ENCODE measurements at regions not wholly inside any gene's neighbourhood (a gene's known extent, or its start where the extent isn't known, plus 50 kb on each side); places are given as distances from the start of the nearest gene placed in this dataset.

DNA sequence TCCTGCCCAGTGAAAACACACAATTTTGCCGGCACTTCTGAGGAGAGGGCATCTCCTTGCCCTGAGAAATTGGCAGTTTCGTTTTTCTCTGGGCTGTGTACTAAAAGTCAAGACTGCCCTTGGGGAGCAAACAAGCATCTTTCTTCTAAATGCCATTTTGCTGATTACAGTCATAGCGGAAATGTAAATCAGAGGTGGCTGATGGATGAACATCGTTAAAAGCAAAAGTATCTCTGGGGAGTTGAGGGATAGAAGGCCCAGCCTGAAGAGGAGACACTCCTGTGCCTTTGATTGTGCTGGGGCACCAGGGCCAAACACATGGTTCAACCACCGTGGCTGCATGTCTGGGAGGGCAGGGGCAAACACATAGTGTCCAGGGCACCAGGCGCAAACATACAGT is 49.8 kb downstream of the ABCC12 start:
- no peak for DNase-seq (ENCODE audit: low read depth in 3 of 3, low spot score in 2 of 3)

DNA sequence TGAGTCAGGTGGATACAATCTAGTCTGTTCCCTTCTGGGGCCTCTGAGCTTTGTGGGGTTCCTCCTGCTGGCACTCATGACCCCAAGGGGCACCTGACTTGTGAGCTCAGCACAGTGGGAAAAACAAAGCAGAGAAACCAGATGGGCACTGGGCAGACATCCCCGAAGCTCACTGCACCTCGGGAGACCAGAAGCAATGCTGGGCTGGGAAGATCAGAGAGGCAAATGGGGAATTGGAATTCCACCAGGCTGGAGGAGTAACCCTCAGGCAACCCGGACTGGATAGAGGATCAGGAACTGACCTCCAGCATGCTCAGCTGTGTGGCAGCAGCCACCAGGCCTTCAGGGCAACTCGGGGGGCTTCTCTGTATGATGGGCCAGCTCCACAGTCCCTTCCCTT is 50.3 kb downstream of the ABCC12 start:
- no peak for DNase-seq (ENCODE audit: low read depth in 3 of 3, low spot score in 2 of 3)

- no peak for DNase-seq (ENCODE audit: low read depth in 3 of 3, low spot score in 2 of 3)
These were observed 52.2 kb downstream of the ABCC12 start for GRCh38 chr16:48103591-48103990.

- DNase-seq (ENCODE audit: low read depth in 3 of 3, low spot score in 2 of 3), result no peak
These were observed 53.4 kb downstream of the ABCC12 start for GRCh38 chr16:48102083-48103008.

- DNase-seq (ENCODE audit: low read depth in 3 of 3, low spot score in 2 of 3), result no peak
These were observed 54.6 kb downstream of the ABCC12 start for GRCh38 chr16:48101069-48101674.

DNA sequence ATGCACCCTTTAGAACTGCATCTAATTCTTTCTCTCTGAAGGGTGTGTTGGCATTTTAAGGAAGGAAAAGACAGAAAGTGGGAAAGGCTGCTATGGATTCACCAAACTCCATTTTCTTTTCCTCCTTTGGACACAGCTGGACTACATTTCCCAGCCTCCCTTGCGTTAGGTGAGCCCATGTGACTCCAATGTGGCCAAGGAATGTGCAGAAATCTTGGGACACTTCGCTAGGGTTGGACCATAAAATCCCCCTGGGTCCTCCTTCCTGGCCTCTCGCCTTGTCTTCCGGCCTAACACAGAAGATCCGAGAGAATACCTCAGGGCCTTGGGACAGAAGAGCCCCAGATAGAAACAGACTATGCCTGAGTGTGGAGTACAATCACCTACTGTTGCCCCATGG is 56.3 kb downstream of the ABCC12 start:
- no peak for DNase-seq (ENCODE audit: low read depth in 3 of 3, low spot score in 2 of 3)

DNA sequence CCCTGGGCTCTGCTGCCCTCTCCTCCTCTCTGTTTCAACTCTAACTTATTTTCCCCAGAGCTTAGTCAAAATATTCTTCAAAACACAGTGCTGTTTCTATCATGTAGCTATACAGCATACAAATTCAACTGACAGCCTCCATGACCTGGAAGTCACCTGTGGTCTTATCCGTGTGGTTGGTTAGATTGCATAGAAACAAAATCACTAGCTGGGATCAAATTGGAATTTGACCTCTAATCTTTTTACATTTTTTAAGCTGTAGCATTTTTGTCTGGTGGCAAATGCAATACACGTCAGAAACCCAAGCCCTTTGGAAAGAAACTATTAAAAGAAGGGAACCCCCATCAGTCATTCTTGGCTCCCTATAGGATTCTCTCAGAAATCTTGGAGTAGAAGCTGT is 57.3 kb downstream of the ABCC12 start:
- DNase-seq (ENCODE audit: low read depth in 3 of 3, low spot score in 2 of 3), result no peak

DNA sequence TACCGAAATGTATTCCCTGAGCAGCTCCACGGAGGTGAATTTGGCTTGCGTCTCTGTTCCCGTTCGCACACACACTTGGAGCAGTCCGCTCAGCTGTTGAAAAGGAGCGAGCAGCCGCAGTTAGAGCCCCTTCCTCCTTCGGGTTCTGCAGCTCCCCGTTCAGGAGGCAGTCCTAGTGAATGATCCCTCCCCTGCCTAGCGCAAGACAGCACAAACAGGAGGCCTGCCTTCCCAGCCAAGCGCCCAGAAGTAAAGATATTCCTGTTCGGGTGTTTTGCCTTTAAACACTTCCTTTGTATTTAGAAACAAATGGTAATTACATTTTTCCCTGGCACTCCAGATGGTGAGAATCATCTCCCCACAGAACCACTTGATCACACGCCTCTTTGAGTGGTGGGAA is 64.7 kb downstream of the ABCC12 start:
- DNase-seq (ENCODE audit: low read depth in 3 of 3, low spot score in 2 of 3), result no peak

DNA sequence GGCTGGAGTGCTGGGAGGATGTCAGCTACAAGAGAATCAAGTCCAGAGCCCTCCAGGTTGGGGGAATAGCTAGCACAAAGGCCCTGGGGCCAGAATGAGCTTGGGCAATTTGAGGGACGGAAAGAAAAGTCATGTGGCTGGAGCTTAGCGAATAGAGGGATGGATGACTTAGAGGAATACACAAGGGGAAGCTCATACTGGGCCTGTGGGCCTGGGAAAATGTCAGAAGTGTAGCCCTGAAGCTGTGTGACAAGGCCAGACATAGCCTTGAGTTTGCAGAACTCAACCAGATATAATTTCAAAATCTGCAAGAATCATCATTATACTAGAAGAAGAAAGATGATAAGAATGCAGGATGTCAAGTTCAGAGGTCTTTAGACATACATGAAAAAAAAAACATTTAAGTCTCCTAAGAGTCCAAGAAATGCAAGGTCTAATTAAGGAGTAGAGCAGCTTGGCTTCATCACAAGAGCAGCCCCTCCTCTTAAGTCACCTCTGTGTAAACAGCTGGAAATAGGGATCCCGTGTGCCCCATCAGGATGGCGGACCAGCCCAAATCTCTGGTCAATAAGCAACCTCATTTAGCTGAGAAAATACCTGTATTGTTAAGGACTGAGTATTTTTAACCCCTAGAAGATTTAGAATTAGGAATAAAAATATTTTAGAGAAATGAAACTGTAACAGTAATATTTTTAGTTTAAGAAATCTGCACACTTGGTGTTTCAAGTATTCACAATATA is 66.6 kb downstream of the ABCC12 start:
- no peak for DNase-seq (ENCODE audit: low read depth in 3 of 3, low spot score in 2 of 3)

DNA sequence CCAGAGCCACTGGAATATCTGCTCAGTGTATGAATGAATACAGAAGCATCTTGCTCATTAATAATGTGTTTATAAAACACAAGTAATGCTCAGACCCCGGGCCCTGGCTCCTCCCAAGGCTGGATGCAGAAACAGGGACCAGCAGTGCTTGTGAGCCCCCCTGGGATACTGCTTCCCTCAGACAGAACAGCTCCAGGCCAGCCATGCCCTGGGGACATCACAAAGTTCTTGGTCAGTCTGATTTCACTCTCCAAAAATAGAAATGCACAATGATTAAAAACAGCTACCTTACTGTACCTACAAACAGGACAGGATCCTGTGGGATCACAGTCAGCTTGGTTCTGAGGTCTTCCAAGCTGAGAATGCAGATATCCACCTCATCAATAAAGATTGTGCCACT is 68.2 kb downstream of the ABCC12 start:
- DNase-seq (ENCODE audit: low read depth in 3 of 3, low spot score in 2 of 3), result no peak

DNA sequence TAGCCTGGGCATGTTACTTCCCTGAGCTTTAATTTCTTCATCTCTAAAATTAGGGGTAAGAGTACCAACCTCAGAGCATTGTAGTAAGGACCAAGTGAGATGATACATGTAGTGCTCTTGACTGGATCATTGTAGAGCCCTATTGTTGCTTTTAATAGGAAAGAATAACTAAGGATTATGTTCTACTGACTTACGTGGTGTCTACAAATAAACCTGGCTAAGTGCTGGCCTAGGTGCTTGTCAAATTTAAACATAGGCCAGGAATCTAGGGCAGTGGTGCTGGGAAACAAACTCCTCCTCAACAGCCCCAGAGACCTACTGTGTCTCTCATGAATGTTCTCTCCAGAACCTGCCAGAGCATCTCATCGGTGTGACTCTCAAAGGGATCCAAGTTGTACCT is 69.4 kb downstream of the ABCC12 start:
- DNase-seq (ENCODE audit: low read depth in 3 of 3, low spot score in 2 of 3), result no peak

- no peak for DNase-seq (ENCODE audit: low read depth in 3 of 3, low spot score in 2 of 3)
These were observed 70.1 kb downstream of the ABCC12 start for GRCh38 chr16:48085729-48086128.

DNA sequence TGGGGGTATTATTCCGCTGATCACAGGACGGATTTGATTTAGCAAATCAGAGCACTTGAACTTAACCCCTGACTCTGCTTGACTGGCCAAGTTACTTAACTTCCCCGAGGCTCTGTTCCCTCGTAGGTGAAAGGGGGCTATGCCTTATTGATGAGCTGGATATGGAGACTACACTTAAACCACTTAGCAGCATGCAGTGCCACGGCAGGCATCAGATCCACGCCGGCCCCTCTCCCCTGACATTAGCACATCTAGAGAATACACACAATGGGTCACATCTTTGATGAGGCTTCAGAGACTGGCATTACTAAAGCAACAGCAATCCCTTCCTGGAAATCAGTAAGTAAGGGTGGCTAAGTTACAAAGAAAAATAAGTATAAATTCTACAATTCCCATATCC is 71.0 kb downstream of the ABCC12 start:
- DNase-seq (ENCODE audit: low read depth in 3 of 3, low spot score in 2 of 3), result no peak

- DNase-seq (ENCODE audit: low read depth in 3 of 3, low spot score in 2 of 3), result no peak
These were observed 73.3 kb downstream of the ABCC12 start for GRCh38 chr16:48082516-48082915.

DNA sequence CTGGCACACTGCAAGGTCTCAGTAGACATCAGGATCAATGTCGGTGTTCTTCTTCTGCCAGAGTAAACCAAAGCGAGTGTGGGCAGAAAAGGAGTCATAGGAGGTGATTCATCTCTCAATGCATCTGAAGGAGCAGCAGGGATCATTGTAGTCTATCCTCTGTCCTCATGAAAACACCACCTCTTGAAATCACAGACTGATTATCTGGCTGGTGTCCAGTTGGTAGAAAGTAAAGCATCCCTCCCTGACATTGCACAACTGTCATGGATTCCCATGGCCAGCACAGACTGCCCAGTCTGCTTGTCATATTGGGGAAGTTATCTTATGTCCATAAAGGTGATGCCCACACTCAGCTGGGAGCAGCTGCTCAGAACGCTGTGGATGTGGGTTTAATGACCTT is 74.1 kb downstream of the ABCC12 start:
- no peak for DNase-seq (ENCODE audit: low read depth in 3 of 3, low spot score in 2 of 3)

DNA sequence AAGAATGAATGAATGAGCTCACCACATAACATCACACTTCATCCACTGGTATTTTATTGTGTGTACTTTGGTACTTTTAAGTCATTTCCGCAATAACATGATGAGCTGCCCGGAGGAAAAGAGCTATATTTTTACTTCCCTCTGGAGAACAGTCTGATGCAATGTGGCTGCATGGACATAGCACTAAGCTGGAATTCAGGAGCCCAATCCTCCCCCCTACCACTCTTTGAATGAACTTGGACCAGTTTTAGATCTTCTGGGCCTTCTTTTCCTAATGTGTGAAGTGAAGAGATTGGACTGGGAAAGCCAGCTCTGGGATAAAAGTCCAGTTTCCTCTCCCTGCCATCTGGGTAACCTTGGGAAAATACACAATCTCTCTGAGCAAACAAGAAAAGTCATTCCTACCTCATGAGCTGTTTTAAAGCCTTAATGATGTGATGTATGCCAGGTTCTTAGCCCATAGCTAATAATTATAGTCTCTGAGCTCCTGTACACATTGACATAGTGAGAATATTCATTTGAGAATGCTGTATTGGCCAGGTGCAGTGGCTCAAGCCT is 79.3 kb downstream of the ABCC12 start:
- no peak for DNase-seq (ENCODE audit: low read depth in 3 of 3, low spot score in 2 of 3)

- DNase-seq (ENCODE audit: low read depth in 3 of 3, low spot score in 2 of 3), result no peak
These were observed 80.4 kb downstream of the ABCC12 start for GRCh38 chr16:48075398-48075797.

GRCh38 chr16:48067388-48067787 is 88.4 kb downstream of the ABCC12 start:
- no peak for DNase-seq (ENCODE audit: low read depth in 3 of 3, low spot score in 2 of 3)

GRCh38 chr16:48064971-48065370 is 90.8 kb downstream of the ABCC12 start:
- DNase-seq (ENCODE audit: low read depth in 3 of 3, low spot score in 2 of 3), result no peak

- DNase-seq (ENCODE audit: low read depth in 3 of 3, low spot score in 2 of 3), result no peak
These were observed 93.1 kb downstream of the ABCC12 start for GRCh38 chr16:48062681-48063080.

DNA sequence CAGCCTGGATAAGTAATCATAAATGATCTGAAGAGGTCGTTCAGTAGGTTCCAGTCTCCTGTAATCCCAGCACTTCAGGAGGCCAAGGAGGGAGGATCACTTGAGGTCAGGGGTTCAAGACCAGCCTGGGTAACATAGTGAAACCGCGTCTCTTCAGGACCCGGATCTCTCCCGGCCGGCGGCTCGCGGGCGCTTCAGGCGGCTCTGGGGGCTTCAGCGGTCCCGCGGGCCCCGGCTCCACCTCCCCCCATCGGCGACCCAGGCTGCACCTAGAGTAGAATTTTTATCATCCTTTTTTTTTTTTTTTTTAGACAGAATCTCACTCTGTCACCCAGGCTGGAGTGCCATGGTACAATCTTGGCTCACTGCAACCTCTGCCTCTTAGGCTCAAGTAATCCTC is 95.9 kb downstream of the ABCC12 start:
- no peak for DNase-seq (ENCODE audit: low read depth in 3 of 3, low spot score in 2 of 3)

Measured in right renal cortex interstitium (tissue), 3 donors.